Mononuclear cell (primary cell): ENCODE measurements at regions not wholly inside any gene's neighbourhood (a gene's known extent, or its start where the extent isn't known, plus 50 kb on each side); places are given as distances from the start of the nearest gene placed in this dataset.

Experiments used
- H3K27me3 ChIP-seq: 2 replicates; pipeline ENCODE4 v1.6.0; 2011; ENCODE audit warnings: low read length, control low read depth; ENCODE audit not compliant: insufficient read depth
- H3K4me1 ChIP-seq: 2 replicates; pipeline ENCODE4 v1.5.1; 2011; ENCODE audit warnings: mild to moderate bottlenecking, low read length, control low read depth; ENCODE audit not compliant: insufficient read depth
- H3K4me3 ChIP-seq: 2 replicates; pipeline ENCODE4 v1.5.1; 2011; ENCODE audit warnings: mild to moderate bottlenecking, low read length, moderate library complexity
- H3K9me3 ChIP-seq: 2 replicates; pipeline ENCODE4 v1.5.1; 2011; ENCODE audit warnings: low read depth, mild to moderate bottlenecking, control low read depth, low read length

DNA sequence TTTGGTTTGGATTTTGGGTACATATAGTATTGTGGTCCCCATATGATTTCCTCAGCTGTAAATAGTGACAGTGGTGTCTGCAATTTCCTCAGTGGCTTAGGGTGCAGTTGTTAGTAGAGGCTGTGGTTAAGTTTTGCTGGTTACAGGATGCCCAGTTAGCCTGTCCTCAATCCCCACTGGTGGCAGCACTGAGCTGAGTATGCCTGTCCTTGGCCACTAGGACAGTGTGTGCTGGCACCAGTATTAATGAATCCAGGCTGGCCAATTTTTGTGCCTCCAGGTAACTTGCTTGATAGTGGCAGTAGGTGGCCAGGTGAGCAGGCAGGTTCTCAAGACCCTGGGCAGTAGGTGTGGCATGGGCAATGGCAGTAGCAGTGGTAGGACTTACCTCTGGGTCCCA, 973.1 kb downstream of the TMEM182 start:
- H3K4me3 ChIP-seq = no peak overlapping the region
- H3K27me3 ChIP-seq = no peaks in the 10 kb centered on the region
- H3K4me1 ChIP-seq = no peaks in the 10 kb centered on the region
- peaks cover 8% of the 10 kb centered on the region for H3K9me3 ChIP-seq

- peaks cover 8% of the 10 kb centered on the region for H3K9me3 ChIP-seq
- H3K4me3 ChIP-seq = no peak overlapping the region
Observed at GRCh38 chr2:103738108-103738507, 976.3 kb downstream of the TMEM182 start.

GRCh38 chr2:103738606-103739005, 976.8 kb downstream of the TMEM182 start:
- no peak overlapping the region for H3K4me3 ChIP-seq
- no peaks in the 10 kb centered on the region for H3K4me1 ChIP-seq
- no peaks in the 10 kb centered on the region for H3K27me3 ChIP-seq
- peaks cover 8% of the 10 kb centered on the region for H3K9me3 ChIP-seq

More at GRCh38 chr2:103738108-103738507, 976.3 kb downstream of the TMEM182 start:
- H3K27me3 ChIP-seq = no peaks in the 10 kb centered on the region
- H3K4me1 ChIP-seq = no peaks in the 10 kb centered on the region

DNA sequence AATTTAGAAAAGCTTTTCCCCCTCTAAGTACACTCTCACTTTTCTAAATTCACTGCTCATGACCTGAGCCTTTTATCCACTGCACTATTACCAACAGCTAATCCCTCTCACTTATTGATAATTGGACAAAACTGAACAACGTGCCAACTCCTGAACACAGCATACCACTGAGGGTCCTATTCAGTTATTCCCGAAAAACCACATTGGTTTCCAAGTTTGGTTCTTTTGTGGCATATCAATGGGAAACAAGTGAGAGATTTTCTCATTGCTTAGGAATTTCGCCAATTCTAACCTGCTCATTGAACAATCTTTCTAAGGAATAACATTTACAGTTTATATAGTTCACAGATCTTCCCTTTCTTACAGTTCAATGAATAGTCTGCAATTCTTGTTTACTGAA, 977.4 kb downstream of the TMEM182 start:
- Histone ChIP-seq H3K9me3 (peaks cover 2% of the 10 kb centered on the region), H3K27me3 (no peaks in the 10 kb centered on the region), H3K4me3 (no peak overlapping the region), H3K4me1 (no peaks in the 10 kb centered on the region)

DNA sequence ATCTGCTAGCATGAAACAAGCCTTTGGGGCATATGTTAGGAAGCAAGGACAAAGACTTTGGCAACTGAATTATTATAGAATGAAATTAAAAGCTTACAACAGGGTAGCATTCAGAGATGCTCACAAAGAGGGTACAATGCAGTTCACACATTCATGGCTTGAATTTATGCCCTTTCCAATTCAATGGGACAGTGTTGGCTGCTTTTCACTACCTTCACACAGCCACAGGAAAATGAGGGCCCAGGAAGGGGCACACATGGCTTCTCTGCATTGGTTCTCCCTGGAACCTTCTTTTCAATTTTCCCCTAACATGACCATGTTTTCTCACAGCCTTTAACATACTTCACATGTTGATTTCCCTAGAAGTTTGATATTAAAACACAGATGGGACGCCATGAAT, 978.1 kb downstream of the TMEM182 start:
- H3K4me1 ChIP-seq = no peaks in the 10 kb centered on the region
- H3K9me3 ChIP-seq = no peaks in the 10 kb centered on the region

DNA sequence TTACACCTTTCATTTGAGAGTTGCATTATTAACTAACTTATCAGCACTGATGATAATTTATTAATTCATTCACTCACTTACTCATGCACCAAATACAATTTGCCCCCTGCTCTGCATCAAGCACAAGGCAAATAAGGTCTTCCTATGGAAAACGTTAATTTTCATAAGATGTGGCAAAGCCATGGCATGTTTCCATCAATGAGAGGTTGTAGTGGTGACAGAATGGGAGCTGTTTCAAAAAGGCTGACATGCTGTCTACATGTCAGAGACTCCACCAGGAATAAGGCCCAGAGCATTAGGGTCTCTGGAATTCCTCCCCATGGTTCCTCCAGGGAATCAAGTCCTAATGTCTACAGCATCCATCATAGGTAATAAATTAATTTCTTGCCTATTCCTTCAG, 978.8 kb downstream of the TMEM182 start:
- Histone ChIP-seq H3K4me1 (no peaks in the 10 kb centered on the region), H3K27me3 (no peaks in the 10 kb centered on the region), H3K4me3 (no peak overlapping the region), H3K9me3 (no peaks in the 10 kb centered on the region)

More for the DNA sequence above, 978.1 kb downstream of the TMEM182 start:
- no peaks in the 10 kb centered on the region for H3K27me3 ChIP-seq
- no peak overlapping the region for H3K4me3 ChIP-seq

DNA sequence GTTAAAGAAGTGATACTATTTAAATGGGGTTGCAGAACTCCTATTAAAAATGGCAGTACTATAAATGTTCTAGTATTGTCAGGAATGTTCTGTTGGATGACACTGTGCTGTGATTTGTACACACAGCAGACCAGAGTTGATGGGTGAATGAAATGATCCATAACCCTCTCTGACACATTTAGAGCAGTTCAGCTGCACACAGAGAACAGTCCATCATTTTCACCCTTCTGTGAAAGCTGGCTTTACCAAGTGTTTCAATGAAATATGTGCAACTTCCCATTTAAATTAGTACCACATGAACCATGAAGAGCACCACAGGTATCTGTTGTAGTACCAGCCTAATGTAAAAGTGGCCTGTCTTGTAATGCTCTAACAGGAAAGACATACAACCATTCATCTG, 981.4 kb downstream of the TMEM182 start:
- Histone ChIP-seq H3K9me3 (no peaks in the 10 kb centered on the region), H3K27me3 (no peaks in the 10 kb centered on the region), H3K4me3 (no peak overlapping the region), H3K4me1 (no peaks in the 10 kb centered on the region)

GRCh38 chr2:103754530-103754929, 992.7 kb downstream of the TMEM182 start:
- H3K9me3 ChIP-seq = peaks cover under 1% of the 10 kb centered on the region
- no peaks in the 10 kb centered on the region for H3K27me3 ChIP-seq
- H3K4me1 ChIP-seq = no peaks in the 10 kb centered on the region
- no peak overlapping the region for H3K4me3 ChIP-seq

DNA sequence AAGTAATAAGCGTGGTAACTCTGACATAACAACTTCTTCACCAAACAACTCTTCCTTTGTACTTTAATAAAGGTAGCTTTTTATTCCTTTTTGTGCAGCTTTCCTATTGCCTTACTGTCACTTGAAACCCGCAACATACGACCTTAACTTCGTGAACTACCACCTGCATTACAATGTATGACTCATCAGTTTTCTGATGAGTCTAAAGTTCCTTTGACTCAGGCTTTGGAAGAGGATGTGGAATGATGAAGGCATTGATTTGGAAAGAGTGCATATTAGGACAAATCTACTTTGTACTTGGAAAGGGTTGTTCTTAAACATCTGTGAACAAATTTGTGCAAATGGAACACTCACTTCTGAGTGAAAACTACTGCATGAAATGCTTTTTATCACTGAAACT, 1012.1 kb downstream of the TMEM182 start:
- no peaks in the 10 kb centered on the region for H3K4me1 ChIP-seq
- no peaks in the 10 kb centered on the region for H3K27me3 ChIP-seq
- no peak overlapping the region for H3K4me3 ChIP-seq
- H3K9me3 ChIP-seq = peaks cover 5% of the 10 kb centered on the region

DNA sequence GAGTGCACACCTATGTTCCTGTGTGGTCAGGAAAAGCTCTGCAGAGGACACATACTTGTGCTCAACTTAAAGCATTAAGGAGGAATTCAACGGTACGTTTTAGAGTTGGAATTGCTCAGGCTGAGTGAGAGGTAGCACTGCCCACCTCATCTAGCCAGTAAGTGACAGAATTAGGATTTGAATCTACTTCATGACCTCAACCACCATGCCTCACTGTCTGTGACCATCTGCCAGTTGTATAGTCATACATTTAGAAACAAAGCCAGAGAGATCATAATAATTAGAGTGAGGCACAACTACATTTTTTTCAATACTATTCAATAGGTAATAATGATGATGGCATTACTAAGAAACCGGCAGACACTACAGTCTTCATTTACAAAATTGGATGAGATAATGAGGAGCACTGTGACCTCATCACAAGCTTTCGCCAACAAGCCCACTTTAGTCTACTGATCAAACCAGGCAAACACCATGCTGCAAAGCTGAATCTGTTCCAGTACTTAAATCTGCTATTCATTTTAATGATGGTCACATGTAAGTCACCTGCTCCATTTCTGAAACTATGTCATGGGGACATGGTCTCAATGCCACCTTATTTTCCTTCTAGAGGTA, 1018.4 kb downstream of the TMEM182 start:
- no peaks in the 10 kb centered on the region for H3K27me3 ChIP-seq
- H3K4me3 ChIP-seq = no peak overlapping the region
- peaks cover 5% of the 10 kb centered on the region for H3K9me3 ChIP-seq
- H3K4me1 ChIP-seq = no peaks in the 10 kb centered on the region

DNA sequence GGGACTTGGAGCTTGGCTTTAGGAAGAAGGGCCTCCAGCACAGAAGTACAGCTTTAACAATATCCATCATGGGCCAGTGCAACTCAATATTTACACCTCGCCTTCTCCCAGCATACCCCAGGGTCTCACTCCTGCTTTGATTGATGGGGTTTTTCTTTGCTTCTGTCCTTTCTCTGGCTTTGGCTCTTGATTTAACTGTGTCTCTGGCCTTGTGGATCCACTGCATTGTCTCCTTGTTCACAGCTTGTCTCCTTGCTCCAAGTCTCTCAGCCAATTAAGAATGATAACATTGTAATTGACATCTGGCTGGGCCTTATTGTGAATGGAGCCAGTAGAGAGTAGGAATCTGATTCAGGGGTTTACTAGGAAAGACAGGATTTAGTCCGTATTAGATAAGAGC, 1019.5 kb downstream of the TMEM182 start:
- no peak overlapping the region for H3K4me3 ChIP-seq
- H3K27me3 ChIP-seq = no peaks in the 10 kb centered on the region
- H3K9me3 ChIP-seq = peaks cover 5% of the 10 kb centered on the region
- H3K4me1 ChIP-seq = no peaks in the 10 kb centered on the region

DNA sequence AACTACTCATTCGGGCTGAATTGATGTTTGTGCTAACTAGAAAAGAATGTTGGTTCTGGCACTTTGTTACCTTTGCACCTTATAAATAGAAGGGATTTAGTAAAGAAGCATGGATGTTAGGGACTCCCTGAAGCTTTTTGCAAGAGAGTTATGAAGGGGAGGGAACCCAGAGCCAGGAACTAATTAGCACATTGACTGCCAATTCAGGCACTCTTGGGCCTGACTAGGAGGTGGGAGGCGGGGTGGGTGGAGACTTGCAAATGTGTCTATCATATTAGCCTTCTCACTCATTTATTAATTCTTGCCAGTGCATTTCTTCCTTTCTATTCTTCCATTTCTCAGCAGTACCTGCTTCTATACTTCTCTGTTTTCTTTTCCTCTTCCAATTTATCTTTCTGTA, 1022.4 kb downstream of the TMEM182 start:
- no peaks in the 10 kb centered on the region for H3K27me3 ChIP-seq
- H3K9me3 ChIP-seq = no peaks in the 10 kb centered on the region
- H3K4me3 ChIP-seq = no peak overlapping the region
- H3K4me1 ChIP-seq = no peaks in the 10 kb centered on the region

DNA sequence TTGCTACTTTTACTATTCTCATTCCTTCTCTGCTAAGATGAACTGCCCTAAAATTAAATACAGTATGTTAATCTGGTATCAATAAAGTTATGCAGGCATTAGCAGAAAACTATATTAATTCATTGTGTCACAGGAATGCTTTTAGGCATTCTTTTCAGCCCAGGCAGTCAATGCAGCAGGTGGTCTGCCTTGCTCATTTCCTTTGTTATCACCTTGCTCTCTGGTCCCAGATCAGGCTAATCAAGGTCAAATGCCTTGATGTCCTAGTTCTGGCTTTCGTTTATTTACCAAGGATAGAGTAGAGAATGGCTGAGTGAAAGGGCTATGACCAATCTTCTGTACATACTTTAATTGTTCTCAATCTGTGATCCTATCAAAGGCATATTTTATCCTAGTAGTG, 1023.6 kb downstream of the TMEM182 start:
- H3K9me3 ChIP-seq = no peaks in the 10 kb centered on the region
- H3K4me1 ChIP-seq = no peaks in the 10 kb centered on the region
- no peaks in the 10 kb centered on the region for H3K27me3 ChIP-seq
- H3K4me3 ChIP-seq = no peak overlapping the region

- no peaks in the 10 kb centered on the region for H3K9me3 ChIP-seq
- no peak overlapping the region for H3K4me3 ChIP-seq
- no peaks in the 10 kb centered on the region for H3K4me1 ChIP-seq
- no peaks in the 10 kb centered on the region for H3K27me3 ChIP-seq
Observed at GRCh38 chr2:103785956-103786355, 1024.1 kb downstream of the TMEM182 start.

DNA sequence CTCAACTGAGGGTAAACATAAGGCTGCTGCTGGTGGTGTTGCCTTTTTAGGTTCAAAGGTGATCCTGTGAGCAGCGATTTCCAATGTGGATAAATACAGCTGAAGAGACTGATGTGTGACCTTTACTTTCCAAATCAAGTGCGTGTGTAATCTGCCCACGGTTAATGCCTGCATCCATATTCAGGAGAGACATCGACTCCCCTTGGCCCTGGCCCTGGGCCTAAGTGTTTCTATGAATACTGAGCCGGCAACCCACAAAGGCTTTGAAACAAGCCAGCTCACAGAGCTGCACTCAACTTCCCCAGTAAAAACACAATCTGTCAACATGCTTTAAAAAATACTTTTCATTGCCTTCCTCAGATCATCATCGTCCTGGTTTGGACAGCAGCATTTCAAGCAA, 1026.6 kb downstream of the TMEM182 start:
- Histone ChIP-seq H3K27me3 (no peaks in the 10 kb centered on the region), H3K4me3 (no peak overlapping the region), H3K9me3 (no peaks in the 10 kb centered on the region), H3K4me1 (no peaks in the 10 kb centered on the region)

DNA sequence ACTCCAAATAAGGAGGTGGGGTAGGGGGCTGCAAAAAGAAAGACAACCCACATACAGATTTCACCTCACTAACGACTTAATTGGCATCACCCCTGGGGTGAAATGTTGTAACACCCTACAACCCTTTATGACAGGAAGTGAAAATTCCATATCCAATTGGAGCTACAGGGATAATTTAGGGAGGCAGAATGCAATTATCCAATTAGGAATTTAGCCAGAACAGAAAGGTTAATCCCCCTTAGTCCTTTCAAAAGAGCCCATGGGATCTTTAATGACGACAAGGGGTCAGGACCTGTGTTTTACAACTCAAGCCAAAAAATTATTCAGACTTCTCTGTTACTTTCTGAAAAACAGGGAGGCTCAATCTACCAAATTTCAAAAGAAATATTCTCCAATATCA, 1027.1 kb downstream of the TMEM182 start:
- no peaks in the 10 kb centered on the region for H3K27me3 ChIP-seq
- no peaks in the 10 kb centered on the region for H3K9me3 ChIP-seq
- H3K4me3 ChIP-seq = no peak overlapping the region
- no peaks in the 10 kb centered on the region for H3K4me1 ChIP-seq
